Kasumi-1 (cell line): ENCODE measurements at regions not wholly inside any gene's neighbourhood (a gene's known extent, or its start where the extent isn't known, plus 50 kb on each side); places are given as distances from the start of the nearest gene placed in this dataset.
"Not testable (repeated sequence)": the region's sequence is repeated elsewhere in the genome, so short reads cannot be mapped to it uniquely, and the experiment has no call there.

Experiments used
- DNase-seq, 2 experiments: peaks; one replicate each; lab custom pipeline; 2025; lab: John Stamatoyannopoulos, UW

- DNase-seq, result not testable (repeated sequence)
Measured at GRCh38 chr6:141969768-141970415, 162.8 kb upstream of the GJE1 start.

DNA sequence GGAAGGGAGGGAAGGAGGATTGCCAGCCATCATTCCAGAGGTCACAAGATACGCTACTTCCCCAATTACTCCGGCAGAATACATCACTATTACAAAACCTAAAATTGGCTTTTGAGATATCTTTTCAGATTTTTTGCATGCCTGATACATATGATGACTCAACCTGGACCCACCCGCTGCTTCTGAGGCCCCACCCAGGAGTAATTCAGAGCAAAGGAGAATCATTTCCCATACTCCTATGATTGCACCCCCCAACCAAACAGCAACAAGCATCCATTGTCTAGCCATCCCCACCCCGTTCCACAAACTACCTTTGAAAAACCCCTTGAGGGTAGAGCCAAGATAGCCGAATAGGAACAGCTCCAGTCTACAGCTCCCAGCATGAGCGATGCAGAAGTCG lies 163.5 kb upstream of the GJE1 start:
- DNase-seq, result no peak

DNA sequence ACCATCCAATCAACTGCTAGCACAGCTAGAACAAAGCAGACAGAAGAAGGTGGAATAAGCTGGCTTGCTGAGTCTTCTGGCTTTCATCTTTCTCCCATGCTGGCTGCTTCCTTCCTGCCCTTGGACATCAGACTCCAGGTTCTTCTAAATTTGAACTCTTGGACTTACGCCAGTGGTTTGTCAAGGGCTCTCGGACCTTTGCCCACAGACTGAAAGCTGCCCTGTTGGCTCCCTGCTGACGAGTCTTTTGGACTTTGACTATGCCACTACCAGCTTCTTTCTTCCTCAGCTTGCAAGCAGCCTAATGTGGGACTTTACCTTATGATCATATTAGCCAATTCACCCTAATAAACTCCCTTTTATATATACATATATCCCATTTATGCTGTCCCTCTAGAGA lies 164.1 kb upstream of the GJE1 start:
- no peak for DNase-seq

GRCh38 chr6:141965016-141965545 lies 167.6 kb upstream of the GJE1 start:
- no peak for DNase-seq

GRCh38 chr6:141963543-141964295 lies 169.0 kb upstream of the GJE1 start:
- DNase-seq, result no peak

GRCh38 chr6:141957271-141957670 lies 175.5 kb upstream of the GJE1 start:
- DNase-seq, result no peak

DNA sequence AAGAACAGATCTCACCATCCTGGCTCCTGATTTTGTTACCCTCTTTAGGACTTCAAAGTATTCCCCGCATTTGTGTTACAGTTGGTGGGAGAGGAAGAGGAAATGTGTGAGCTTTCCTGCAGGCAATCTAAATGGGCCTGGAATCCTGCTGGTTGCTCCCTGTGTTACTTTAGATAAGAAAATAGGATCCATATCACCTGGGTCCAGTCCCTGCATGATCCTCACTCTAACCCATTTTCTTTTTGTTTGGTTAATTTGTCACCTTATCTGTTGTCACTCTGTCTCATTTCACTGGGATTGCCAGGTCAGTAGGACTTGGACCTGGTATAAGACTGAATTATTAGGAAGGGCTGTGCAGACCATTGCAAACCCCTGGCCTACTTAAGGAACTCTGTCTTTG lies 175.9 kb upstream of the GJE1 start:
- DNase-seq, result no peak

DNA sequence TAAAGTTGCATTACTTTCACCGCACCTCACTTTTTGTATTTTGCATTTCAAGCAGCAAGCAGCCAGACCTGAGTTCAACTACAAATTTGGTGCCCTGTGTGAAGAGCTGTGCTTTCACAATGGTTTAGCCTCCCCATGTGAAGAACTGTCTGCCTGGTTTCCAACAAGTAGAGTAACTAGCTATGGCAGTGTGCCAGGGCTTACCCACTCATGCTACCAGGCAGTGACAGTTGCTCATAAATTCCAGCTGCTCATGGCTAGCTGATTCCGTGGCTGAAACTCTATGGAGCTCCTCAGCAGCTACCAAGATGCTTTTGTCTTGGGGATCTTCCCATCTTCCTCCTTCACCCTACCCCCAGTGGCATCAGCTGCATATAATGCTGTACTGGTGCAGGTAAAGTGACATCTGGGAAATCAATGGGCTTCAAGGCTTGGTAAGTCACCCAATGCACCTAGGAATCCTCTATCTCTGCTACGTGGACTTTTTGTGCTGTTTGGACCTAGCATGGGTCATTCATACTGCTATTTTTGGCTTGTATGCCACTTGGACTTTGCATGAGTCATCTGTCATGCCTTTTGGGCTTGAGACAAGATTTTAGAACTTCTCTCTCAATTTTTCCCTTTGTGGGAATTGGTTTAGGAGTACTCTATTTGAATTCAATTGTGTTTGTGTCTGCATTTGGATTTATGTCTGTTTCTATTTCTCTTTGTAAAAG lies 176.5 kb upstream of the GJE1 start:
- DNase-seq, result no peak

- no peak for DNase-seq
Measured at GRCh38 chr6:141953072-141953471, 179.7 kb upstream of the GJE1 start.

- peak in 1 of 2 experiments; percentile 2 for DNase-seq
Measured at GRCh38 chr6:141946502-141946901, 186.2 kb upstream of the GJE1 start.

GRCh38 chr6:141938664-141939063 lies 194.1 kb upstream of the GJE1 start:
- DNase-seq, result no peak

DNA sequence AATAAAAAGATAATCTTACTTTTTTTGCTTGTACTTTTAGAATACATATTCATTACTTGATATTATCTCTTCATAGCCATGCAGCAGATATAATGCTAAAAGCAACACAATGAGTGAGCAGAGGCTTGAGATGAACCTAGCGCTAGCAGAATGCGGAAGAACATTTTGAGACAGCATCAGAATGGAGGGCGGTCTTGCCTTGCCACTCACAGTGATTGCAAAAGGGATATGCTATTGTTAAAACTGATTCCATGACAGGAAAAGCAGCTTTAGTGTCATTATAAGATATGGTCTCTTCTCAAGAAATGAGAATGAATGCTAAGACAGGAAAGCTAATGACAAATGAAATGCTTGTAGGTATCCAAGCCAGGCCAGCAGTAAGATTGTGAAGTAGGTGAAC lies 200.0 kb upstream of the GJE1 start:
- no peak for DNase-seq

GRCh38 chr6:141926200-141926900 lies 206.4 kb upstream of the GJE1 start:
- not testable (repeated sequence) for DNase-seq

DNA sequence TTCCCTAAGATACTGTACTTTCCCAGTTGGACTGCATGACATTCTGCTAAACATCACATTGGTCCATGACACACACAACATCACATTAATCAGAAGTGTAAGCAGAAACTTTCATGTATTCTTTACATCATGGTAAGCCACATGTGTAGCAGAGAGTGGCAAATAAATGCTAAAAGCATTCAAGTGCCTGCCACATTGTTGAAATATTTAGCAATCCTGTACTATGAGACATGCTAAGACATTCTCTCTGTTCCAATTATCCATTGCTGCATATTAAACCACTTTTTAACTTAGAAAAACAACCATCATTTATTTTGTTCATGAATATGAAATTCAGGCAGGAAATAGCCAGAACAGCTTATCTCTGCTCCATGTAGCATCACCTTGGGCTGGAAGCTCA lies 207.7 kb upstream of the GJE1 start:
- DNase-seq, result no peak

DNA sequence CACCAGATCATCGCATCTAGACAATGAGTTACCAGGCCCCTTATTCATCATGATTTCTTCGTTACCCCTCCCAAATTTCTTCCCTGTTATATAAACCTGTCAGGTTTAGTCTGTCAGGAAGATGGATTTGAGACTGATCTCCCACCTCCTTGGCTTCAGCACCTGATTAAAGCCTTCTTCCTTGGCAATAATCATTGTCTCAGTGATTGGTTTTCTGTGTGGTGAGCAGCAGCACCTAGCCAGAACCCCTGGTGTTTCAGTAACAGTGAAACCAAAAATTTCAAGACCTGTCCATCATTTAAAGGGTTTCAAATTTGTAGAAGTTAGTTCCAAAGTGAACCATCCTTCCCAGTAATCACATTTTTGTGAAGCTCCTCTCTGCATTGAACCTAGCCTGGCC lies 209.8 kb upstream of the GJE1 start:
- DNase-seq, result no peak

- DNase-seq, result not testable (repeated sequence)
Measured at GRCh38 chr6:141916682-141917505, 215.8 kb upstream of the GJE1 start.

GRCh38 chr6:141914646-141915045 lies 218.1 kb upstream of the GJE1 start:
- DNase-seq, result no peak

GRCh38 chr6:141906569-141907080 lies 226.1 kb upstream of the GJE1 start:
- no peak for DNase-seq

DNA sequence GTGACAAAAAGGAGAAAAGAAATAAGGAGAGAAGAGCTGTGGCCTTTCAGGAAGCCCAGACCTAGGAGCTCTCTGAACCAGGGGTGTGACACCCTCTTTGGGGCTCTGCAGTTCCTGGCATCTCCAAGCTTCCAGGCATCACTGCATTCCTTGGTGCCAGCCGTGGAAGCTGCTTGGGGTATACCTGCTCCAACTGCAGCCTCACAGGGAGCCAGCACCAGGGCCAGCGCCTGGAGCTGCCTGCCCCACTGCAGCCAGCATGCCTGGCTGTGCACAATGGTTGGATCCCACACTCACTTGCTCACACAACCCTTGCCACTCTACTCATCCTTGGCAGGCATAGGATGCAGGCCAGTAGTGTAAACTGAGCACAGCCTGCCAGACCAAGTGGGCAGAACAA lies 242.1 kb upstream of the GJE1 start:
- DNase-seq, result no peak

- no peak for DNase-seq
Measured at GRCh38 chr6:141884850-141885249, 247.9 kb upstream of the GJE1 start.

GRCh38 chr6:141878686-141879085 lies 254.0 kb upstream of the GJE1 start:
- no peak for DNase-seq
